ENCODE measurements at regions not wholly inside any gene's neighbourhood (a gene's known extent, or its start where the extent isn't known, plus 50 kb on each side); places are given as distances from the start of the nearest gene placed in this dataset.

DNA sequence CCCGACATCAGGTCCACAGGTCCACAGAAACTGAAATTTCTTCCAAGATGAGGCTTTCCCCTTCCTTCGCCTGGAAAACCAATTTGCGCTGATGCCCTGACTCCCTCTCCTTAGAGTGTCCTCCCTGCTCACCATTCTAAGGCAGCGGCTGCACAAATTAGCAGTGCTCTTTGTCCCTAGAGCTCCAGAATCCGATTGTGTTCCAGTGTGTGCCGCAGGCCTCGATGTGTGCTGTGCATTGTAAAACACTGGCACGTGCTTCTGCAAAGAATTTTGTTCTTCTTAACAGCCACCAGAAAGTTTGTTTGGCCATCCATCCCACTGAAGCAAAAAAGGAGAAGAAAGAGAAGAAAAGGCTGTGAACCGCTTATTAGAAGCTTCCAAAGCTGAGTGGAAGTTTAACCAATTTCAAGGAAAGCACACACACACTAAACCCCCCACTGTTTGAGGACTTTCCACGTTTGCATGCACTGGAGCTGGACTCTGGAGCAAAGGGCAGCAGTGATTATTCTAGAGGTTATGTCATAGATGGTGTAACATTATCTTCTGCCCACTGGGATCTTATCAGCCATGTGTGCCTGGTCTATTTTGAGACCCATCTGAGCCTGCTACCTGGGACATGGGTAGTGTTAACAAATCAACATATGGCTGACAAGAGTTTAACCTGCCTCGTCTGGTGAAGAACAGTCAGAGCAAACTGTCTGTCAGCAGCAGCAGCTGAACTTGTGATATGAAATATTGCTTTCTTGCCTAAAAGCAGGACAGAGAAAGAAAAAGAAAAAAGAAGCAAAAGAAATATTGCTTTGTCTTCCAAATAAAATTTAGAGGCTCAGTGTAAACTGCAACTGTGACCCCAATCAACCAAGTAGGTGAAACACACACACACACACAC, 64.9 kb upstream of the RREB1 start:
- peak; percentile 63 for DNase-seq
- Histone ChIP-seq H3K4me1 (ENCODE audit: control insufficient read depth, insufficient read depth, low read length) (peaks cover 18% of the 10 kb centered on the region), H3K9ac (ENCODE audit: extremely low read depth, low read length, poor library complexity, severe bottlenecking) (peak overlapping the region; percentile 30), H3K4me3 (ENCODE audit: low read length) (no peak overlapping the region), H3K27me3 (ENCODE audit: control insufficient read depth, insufficient read depth, low read length, poor library complexity, severe bottlenecking) (no peaks in the 10 kb centered on the region), H3K9me3 (ENCODE audit: control insufficient read depth, low read length) (no peaks in the 10 kb centered on the region), H3K27ac (ENCODE audit: low read depth, low read length) (no peak overlapping the region), H3K36me3 (ENCODE audit: control insufficient read depth, insufficient read depth, low read length) (no peaks in the 10 kb centered on the region)
- no peaks in the 10 kb centered on the region for H3K27me3 Mint-ChIP-seq (ENCODE audit: insufficient read depth)
- H3K9me3 Mint-ChIP-seq, result no peaks in the 10 kb centered on the region
- H3K27ac Mint-ChIP-seq, result peak overlapping the region; percentile 90
- peaks cover 25% of the 10 kb centered on the region for H3K4me1 Mint-ChIP-seq
- H3K36me3 Mint-ChIP-seq (ENCODE audit: low read depth), result no peaks in the 10 kb centered on the region
- WGBS, 2 experiments (ENCODE audit: insufficient coverage in 1 of 2, insufficient read length in 1 of 2), result 63 to 72% methylated on average over 10 to 11 of the region's 11 CpGs
- TF ChIP-seq, protein P1, sequence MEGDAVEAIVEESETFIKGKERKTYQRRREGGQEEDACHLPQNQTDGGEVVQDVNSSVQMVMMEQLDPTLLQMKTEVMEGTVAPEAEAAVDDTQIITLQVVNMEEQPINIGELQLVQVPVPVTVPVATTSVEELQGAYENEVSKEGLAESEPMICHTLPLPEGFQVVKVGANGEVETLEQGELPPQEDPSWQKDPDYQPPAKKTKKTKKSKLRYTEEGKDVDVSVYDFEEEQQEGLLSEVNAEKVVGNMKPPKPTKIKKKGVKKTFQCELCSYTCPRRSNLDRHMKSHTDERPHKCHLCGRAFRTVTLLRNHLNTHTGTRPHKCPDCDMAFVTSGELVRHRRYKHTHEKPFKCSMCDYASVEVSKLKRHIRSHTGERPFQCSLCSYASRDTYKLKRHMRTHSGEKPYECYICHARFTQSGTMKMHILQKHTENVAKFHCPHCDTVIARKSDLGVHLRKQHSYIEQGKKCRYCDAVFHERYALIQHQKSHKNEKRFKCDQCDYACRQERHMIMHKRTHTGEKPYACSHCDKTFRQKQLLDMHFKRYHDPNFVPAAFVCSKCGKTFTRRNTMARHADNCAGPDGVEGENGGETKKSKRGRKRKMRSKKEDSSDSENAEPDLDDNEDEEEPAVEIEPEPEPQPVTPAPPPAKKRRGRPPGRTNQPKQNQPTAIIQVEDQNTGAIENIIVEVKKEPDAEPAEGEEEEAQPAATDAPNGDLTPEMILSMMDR (conservative IDR thresholded peaks at IDR 0.05), result no peak
- H3K4me3 Mint-ChIP-seq, result no peak overlapping the region

DNA sequence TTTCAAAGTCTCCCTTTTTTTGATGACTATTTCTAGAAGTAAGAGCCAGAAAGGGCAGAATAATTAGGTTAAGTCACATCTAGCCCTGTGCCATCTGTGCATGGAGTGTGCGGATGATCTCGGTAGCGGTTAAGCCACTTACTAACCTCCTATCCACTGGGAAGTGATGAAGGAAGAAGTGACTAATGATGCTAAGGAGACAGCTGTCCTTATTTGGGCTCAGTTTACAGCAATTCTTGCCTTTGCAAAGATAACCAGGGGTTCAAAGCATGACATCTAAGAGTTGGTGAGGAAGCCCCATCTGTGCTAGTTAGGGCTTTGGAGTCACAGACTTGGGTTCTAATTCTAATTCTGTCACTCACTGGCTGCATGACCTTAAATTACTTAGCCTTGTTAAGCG, 62.4 kb upstream of the RREB1 start:
- WGBS, 2 experiments (ENCODE audit: insufficient coverage in 1 of 2, insufficient read length in 1 of 2), result 96 to 98% methylated on average over 4 of the region's 4 CpGs
- H3K27me3 ChIP-seq (ENCODE audit: control insufficient read depth, insufficient read depth, low read length, poor library complexity, severe bottlenecking), result peaks cover 8% of the 10 kb centered on the region

DNA sequence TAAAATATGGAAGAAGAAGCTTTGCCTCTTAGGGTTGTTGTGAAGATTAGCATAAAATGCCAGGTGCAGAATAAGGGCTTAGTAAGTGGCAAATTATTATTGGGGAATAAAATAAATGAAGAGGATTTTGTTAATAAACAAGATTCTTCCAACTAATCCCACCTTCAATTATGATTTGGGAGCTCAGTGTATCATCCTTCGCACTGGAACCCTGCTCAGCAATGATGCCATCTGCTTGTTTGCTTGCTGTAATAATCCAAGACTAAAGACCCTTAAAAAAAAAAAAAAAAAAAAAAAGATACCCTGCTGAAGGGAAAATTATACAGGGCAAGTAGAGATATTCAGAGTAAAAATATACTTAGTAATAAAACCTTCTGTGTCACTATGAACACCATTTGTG, 62.0 kb upstream of the RREB1 start:
- TF ChIP-seq, protein P1 (conservative IDR thresholded peaks at IDR 0.05), result no peak
- WGBS, 2 experiments (ENCODE audit: insufficient coverage in 1 of 2, insufficient read length in 1 of 2), result 100% methylated on average over 1 of the region's 1 CpG; no CpG with 5 or more reads in 1 of the 2 experiments
- no peak for DNase-seq
- no peaks in the 10 kb centered on the region for H3K36me3 Mint-ChIP-seq (ENCODE audit: low read depth)
- no peak overlapping the region for H3K4me3 Mint-ChIP-seq
- no peak overlapping the region for H3K27ac Mint-ChIP-seq
- H3K4me1 ChIP-seq (ENCODE audit: control insufficient read depth, insufficient read depth, low read length), result peaks cover 18% of the 10 kb centered on the region
- no peaks in the 10 kb centered on the region for H3K36me3 ChIP-seq (ENCODE audit: control insufficient read depth, insufficient read depth, low read length)
- peaks cover 26% of the 10 kb centered on the region for H3K4me1 Mint-ChIP-seq
- no peak overlapping the region for H3K4me3 ChIP-seq (ENCODE audit: low read length)
- H3K27me3 ChIP-seq (ENCODE audit: control insufficient read depth, insufficient read depth, low read length, poor library complexity, severe bottlenecking), result peaks cover 8% of the 10 kb centered on the region
- H3K27ac ChIP-seq (ENCODE audit: low read depth, low read length), result no peak overlapping the region
- no peaks in the 10 kb centered on the region for H3K9me3 ChIP-seq (ENCODE audit: control insufficient read depth, low read length)
- H3K9me3 Mint-ChIP-seq, result no peaks in the 10 kb centered on the region
- H3K27me3 Mint-ChIP-seq (ENCODE audit: insufficient read depth), result no peaks in the 10 kb centered on the region
- H3K9ac ChIP-seq (ENCODE audit: extremely low read depth, low read length, poor library complexity, severe bottlenecking), result no peak overlapping the region

More for the DNA sequence above, 62.4 kb upstream of the RREB1 start:
- Mint-ChIP-seq H3K4me3 (no peak overlapping the region), H3K9me3 (no peaks in the 10 kb centered on the region), H3K27ac (no peak overlapping the region), H3K36me3 (ENCODE audit: low read depth) (no peaks in the 10 kb centered on the region), H3K4me1 (peaks cover 24% of the 10 kb centered on the region), H3K27me3 (ENCODE audit: insufficient read depth) (no peaks in the 10 kb centered on the region)
- Histone ChIP-seq H3K36me3 (ENCODE audit: control insufficient read depth, insufficient read depth, low read length) (no peaks in the 10 kb centered on the region), H3K4me1 (ENCODE audit: control insufficient read depth, insufficient read depth, low read length) (peaks cover 18% of the 10 kb centered on the region), H3K9me3 (ENCODE audit: control insufficient read depth, low read length) (no peaks in the 10 kb centered on the region), H3K4me3 (ENCODE audit: low read length) (no peak overlapping the region), H3K9ac (ENCODE audit: extremely low read depth, low read length, poor library complexity, severe bottlenecking) (no peak overlapping the region), H3K27ac (ENCODE audit: low read depth, low read length) (no peak overlapping the region)
- TF ChIP-seq, protein P1 (conservative IDR thresholded peaks at IDR 0.05), result no peak
- DNase-seq, result no peak
